Neural progenitor cell (in vitro differentiated cells): ENCODE measurements at regions not wholly inside any gene's neighbourhood (a gene's known extent, or its start where the extent isn't known, plus 50 kb on each side); places are given as distances from the start of the nearest gene placed in this dataset.

Experiments
- CTCF ChIP-seq: fragments of 200-600 bp; sonication (generic); IDR thresholded peaks from 2 replicates; pipeline ENCODE4 v1.5.1; 2017; ENCODE audit warnings: antibody characterized with exemption, mild to moderate bottlenecking
- EZH2 ChIP-seq: fragments of 200-600 bp; sonication (generic); IDR thresholded peaks from 2 replicates; pipeline ENCODE4 v1.6.1; 2017; ENCODE audit warnings: antibody characterized with exemption, mild to moderate bottlenecking, moderate library complexity
- EZH2phosphoT487 ChIP-seq: fragments of 200-600 bp; sonication (generic); IDR thresholded peaks from 2 replicates; pipeline ENCODE4 v1.6.1; 2017; ENCODE audit warnings: antibody characterized with exemption

- TF ChIP-seq CTCF (no peak), EZH2 (no peak), EZH2phosphoT487 (no peak)
These were observed 381.8 kb upstream of the MAF start for GRCh38 chr16:79982361-79982760.
